ENCODE measurements at regions not wholly inside any gene's neighbourhood (a gene's known extent, or its start where the extent isn't known, plus 50 kb on each side); places are given as distances from the start of the nearest gene placed in this dataset.

DNA sequence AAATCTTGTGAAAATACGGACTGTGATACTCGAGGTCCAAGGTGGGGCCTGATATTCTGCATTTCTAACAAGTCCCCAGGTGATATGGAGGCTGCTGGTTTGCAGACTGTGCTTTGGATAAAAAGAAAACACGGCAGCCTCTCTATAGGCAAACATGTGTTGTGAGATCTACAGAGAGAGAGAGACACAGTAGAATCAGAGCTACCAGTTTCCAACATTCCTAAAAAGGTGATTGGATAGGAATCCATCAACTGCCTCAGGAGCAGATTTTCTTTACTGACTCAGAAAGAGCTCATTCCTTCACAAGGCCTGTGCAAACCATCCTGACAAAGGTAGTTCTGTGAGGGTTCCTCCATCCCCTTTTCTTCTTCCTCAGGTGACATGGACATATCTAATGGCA lies 651.6 kb upstream of the CAMK1G start:
- ATAC-seq (no peak), DNase-seq (no peak)
- H3K9me3 Mint-ChIP-seq = no peaks in the 10 kb centered on the region
- CTCF ChIA-PET = no interaction called here
- POLR2A ChIA-PET = no interaction called here
- intact Hi-C loops (cut with micrococcal nuclease) = no loop called here
- no peak for TF ChIP-seq CTCF (IDR thresholded peaks at IDR 0.05)
- H3K27ac Mint-ChIP-seq = no peak overlapping the region
- no peaks in the 10 kb centered on the region for H3K4me1 Mint-ChIP-seq (ENCODE audit: low read depth)
- no peak overlapping the region for H3K4me3 Mint-ChIP-seq
- H3K36me3 Mint-ChIP-seq (ENCODE audit: low read depth) = no peaks in the 10 kb centered on the region
- H3K27me3 Mint-ChIP-seq = peaks cover 3% of the 10 kb centered on the region

DNA sequence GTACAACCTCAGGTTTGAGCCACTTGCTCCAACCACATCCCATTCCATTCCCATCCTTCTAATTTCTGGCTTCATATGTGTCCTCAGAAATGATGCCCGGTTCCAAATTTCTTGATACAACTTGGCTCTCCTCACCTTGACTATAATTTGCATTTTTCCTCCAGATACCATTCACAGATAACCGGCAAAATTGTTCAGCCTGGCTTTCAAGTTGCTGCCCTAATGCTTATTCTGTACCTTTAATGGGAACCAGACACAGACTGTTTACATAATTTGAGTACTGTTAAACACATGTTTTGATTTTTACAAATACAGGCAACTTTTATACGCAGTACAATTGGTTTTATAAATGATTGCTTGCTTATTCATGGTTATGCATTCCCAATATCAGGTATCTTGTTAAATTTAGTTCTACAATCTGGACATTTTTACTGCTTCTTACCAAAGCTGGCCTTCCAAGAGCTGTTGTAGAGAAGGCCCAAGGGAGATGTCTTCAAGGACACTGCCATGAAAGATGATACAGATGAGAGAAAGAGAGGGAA lies 649.5 kb upstream of the CAMK1G start:
- no peaks in the 10 kb centered on the region for H3K9me3 Mint-ChIP-seq
- H3K27ac Mint-ChIP-seq = no peak overlapping the region
- peaks cover 3% of the 10 kb centered on the region for H3K27me3 Mint-ChIP-seq
- no peaks in the 10 kb centered on the region for H3K36me3 Mint-ChIP-seq (ENCODE audit: low read depth)
- ATAC-seq = no peak
- ChIA-PET CTCF (no interaction called here), POLR2A (no interaction called here)
- no peak for DNase-seq
- H3K4me1 Mint-ChIP-seq (ENCODE audit: low read depth) = no peaks in the 10 kb centered on the region
- no peak for TF ChIP-seq CTCF (IDR thresholded peaks at IDR 0.05)
- intact Hi-C loops (cut with micrococcal nuclease) = no loop called here
- no peak overlapping the region for H3K4me3 Mint-ChIP-seq

GRCh38 chr1:208934933-208935332 lies 648.6 kb upstream of the CAMK1G start:
- Mint-ChIP-seq H3K27me3 (peaks cover 3% of the 10 kb centered on the region), H3K4me3 (no peak overlapping the region), H3K4me1 (ENCODE audit: low read depth) (no peaks in the 10 kb centered on the region), H3K27ac (no peak overlapping the region), H3K9me3 (no peaks in the 10 kb centered on the region), H3K36me3 (ENCODE audit: low read depth) (no peaks in the 10 kb centered on the region)
- no peak for ATAC-seq
- DNase-seq = no peak
- intact Hi-C loops (cut with micrococcal nuclease) = no loop called here
- CTCF ChIA-PET = no interaction called here
- TF ChIP-seq CTCF (IDR thresholded peaks at IDR 0.05) = no peak
- POLR2A ChIA-PET = no interaction called here

DNA sequence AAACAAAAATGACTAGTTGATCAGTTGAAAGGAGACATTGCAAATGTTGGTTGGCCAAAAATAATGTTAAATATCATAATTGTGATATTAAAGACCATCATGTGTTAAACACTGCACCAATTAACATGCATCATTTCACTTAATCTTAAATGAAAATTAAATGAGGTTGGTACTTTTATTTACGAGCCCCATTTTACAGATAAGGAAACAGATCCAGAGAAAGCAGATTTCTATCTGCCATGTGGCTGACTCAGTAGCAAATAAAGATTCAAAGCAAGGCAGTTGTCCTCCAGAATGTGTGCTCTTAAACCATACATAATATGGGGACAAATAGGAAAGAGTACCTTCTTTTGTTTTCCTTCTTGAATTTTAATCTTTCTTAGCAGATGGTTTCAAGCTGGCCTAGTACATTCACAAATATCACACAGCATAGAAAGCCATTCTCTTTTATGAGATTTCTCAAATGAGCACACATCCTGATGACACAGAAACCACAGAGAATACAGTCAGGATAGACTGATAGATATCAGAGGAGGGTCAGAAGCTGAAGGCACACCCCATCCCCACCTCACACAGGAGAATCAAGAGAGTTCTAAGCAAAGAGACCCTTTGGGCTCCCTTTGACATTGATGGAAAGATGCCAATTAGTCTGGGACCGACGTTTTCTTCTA lies 647.9 kb upstream of the CAMK1G start:
- ATAC-seq (no peak), DNase-seq (no peak)
- no peaks in the 10 kb centered on the region for H3K4me1 Mint-ChIP-seq (ENCODE audit: low read depth)
- no peak overlapping the region for H3K27ac Mint-ChIP-seq
- intact Hi-C loops (cut with micrococcal nuclease) = no loop called here
- H3K9me3 Mint-ChIP-seq = no peaks in the 10 kb centered on the region
- H3K36me3 Mint-ChIP-seq (ENCODE audit: low read depth) = no peaks in the 10 kb centered on the region
- POLR2A ChIA-PET = no interaction called here
- H3K4me3 Mint-ChIP-seq = no peak overlapping the region
- no peak for TF ChIP-seq CTCF (IDR thresholded peaks at IDR 0.05)
- peaks cover 3% of the 10 kb centered on the region for H3K27me3 Mint-ChIP-seq
- CTCF ChIA-PET = no interaction called here

DNA sequence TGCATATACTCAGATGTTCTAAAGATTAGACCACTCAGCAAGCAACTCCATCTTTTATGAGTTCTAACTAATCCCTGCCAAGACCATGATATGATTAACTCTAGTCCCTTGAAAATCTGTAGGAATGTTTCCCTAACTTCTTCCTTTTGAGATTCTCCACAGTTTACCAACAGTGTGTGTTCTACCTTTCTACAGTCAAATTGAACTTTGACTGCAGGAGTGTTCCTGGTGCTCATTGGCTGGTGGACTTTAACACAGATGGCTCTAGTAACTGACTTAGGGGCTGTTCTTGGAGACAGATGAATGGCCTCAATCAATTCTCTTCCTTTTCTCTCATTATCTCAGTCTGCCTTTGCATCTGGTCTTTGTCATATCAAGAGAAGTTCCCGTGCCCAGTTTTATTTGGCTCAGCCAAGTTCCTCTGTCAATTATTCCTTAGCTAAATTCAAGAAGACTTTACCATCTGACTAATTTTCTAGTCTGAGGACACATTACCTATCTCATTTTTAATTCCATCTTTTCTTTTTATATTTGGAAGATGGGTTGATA lies 643.9 kb upstream of the CAMK1G start:
- CTCF ChIA-PET = no interaction called here
- intact Hi-C loops (cut with micrococcal nuclease) = no loop called here
- TF ChIP-seq CTCF (IDR thresholded peaks at IDR 0.05) = no peak
- peaks cover 5% of the 10 kb centered on the region for H3K27me3 Mint-ChIP-seq
- H3K4me1 Mint-ChIP-seq (ENCODE audit: low read depth) = no peaks in the 10 kb centered on the region
- no peaks in the 10 kb centered on the region for H3K36me3 Mint-ChIP-seq (ENCODE audit: low read depth)
- H3K9me3 Mint-ChIP-seq = no peaks in the 10 kb centered on the region
- no peak for DNase-seq
- POLR2A ChIA-PET = no interaction called here
- no peak overlapping the region for H3K4me3 Mint-ChIP-seq
- no peak for ATAC-seq
- H3K27ac Mint-ChIP-seq = no peak overlapping the region
